IPS-20b (cell line): ENCODE measurements at regions not wholly inside any gene's neighbourhood (a gene's known extent, or its start where the extent isn't known, plus 50 kb on each side); places are given as distances from the start of the nearest gene placed in this dataset.

Experiments used
- H3K27ac ChIP-seq: one replicate; pipeline ENCODE4 v1.5.1; 2013; ENCODE audit warnings: low read length
- H3K27me3 ChIP-seq: 2 replicates; pipeline ENCODE4 v1.6.1; 2013; ENCODE audit warnings: mild to moderate bottlenecking, low read length, inconsistent platforms; ENCODE audit not compliant: insufficient read depth
- H3K36me3 ChIP-seq: 2 replicates; pipeline ENCODE4 v1.6.1; 2013; ENCODE audit warnings: low read depth, mild to moderate bottlenecking, inconsistent platforms, low read length, moderate library complexity; ENCODE audit not compliant: insufficient read depth
- H3K4me1 ChIP-seq: 2 replicates; pipeline ENCODE4 v1.6.1; 2013; ENCODE audit warnings: mild to moderate bottlenecking, control low read depth, inconsistent platforms, low read length, moderate library complexity; ENCODE audit not compliant: insufficient read depth
- H3K4me3 ChIP-seq: 2 replicates; pipeline ENCODE4 v1.5.1; 2013; ENCODE audit warnings: mild to moderate bottlenecking, low read length, inconsistent platforms
- H3K9ac ChIP-seq: 2 replicates; pipeline ENCODE4 v1.6.1; 2013; ENCODE audit warnings: low read depth, mild to moderate bottlenecking, inconsistent platforms, low read length, moderate library complexity
- H3K9me3 ChIP-seq: 2 replicates; pipeline ENCODE4 v1.6.1; 2013; ENCODE audit warnings: mild to moderate bottlenecking, low read depth, low read length, inconsistent platforms; ENCODE audit not compliant: insufficient read depth

DNA sequence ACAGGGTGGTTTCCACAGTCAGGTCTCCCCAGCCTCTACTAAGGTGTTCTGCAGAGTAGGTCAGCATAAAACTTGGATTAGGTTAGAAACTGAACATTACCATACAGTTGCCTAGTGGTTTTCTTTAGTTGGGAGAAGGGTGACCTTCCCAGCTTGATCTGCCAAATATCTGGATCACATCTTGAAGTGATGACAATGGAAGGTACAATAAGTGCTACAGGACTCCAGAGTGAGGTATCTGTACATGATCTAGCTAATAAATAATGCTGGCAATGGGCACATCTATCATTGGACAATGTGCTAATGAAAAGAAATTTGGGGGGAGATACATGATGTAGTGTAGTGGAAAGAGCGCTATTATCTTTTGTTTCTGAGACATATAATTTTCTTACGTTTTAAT is 54.6 kb upstream of the ACVR1 start:
- H3K36me3 ChIP-seq = no peaks in the 10 kb centered on the region
- H3K4me1 ChIP-seq = peaks cover 29% of the 10 kb centered on the region
- H3K9ac ChIP-seq = no peak overlapping the region
- peaks cover 81% of the 10 kb centered on the region for H3K27me3 ChIP-seq
- H3K4me3 ChIP-seq = no peak overlapping the region
- H3K9me3 ChIP-seq = no peaks in the 10 kb centered on the region
- no peak overlapping the region for H3K27ac ChIP-seq

DNA sequence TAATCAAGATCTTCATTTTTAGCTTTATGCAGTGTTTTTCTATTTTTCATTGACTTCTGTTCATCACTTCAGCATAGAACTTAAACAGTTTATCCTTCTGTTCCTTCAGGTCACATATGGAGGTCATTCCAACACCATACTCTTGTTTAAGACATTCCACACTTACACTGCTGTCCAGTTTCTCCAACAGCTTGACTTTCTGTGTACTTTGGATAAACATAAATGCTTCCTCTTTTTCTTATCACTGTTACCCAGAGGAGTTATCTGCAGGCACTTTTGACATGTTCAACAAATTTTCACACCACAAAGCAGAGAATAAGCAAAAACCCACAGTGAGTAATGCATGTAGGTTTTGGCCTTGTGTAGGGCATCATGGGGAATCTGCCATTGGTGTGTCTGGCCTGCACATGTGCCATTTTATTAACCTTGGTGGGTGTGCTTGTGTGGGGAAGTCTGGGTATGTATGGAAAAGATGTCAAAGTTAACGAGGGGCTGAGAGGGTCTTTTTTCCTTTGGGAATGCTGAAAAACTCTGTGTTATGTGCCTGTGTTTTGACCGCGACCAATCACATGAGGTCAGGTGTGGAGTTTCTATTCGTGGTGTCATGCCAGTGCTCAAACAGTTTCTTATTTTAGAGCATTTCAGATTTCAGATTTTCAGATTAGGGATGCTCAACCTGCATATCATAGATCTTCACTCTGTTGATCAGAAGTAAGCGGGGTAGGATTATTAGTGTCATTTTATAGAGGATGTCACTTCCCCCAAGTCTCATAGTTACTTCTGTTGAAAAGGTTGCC is 53.9 kb upstream of the ACVR1 start:
- Histone ChIP-seq H3K27ac (no peak overlapping the region), H3K4me1 (peaks cover 32% of the 10 kb centered on the region), H3K9me3 (no peaks in the 10 kb centered on the region), H3K4me3 (no peak overlapping the region), H3K27me3 (peaks cover 77% of the 10 kb centered on the region), H3K36me3 (no peaks in the 10 kb centered on the region), H3K9ac (no peak overlapping the region)

DNA sequence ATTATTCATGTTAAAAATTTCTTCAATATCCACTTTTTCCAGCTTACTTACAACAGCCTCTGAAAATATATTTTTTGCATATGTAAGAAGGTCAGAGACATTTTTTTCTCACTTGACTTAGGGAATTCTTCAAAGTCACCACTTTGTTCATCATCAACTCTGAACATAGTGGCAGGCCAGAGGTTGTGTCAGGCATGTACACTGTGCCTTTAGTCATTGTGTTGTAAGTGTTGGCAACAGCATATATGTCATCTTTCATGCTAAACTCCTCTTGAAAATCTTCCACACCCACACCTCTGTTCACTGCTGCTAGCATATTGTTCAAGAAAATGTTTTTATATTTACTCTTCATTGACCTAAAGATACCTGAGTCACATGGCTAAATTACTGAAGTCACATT is 52.2 kb upstream of the ACVR1 start:
- no peak overlapping the region for H3K4me3 ChIP-seq

DNA sequence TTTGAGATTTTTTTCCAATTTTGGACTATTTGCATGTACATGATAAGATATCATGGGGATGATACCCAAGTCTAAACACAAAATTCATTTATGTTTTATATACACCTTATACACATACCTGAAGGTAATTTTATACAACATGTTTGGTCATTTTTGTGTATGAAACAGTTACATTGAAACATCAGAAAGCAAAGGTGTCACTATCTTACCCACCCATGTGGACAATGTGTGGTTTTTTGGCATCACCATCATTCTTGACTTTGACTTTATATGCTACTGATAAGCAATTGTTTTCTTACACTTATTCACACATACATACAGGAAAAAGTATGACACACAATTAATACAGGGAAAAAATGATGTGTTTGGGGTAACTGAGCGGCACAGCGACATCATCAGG is 51.0 kb upstream of the ACVR1 start:
- no peak overlapping the region for H3K4me3 ChIP-seq
- H3K27ac ChIP-seq = no peak overlapping the region
- no peak overlapping the region for H3K9ac ChIP-seq
- no peaks in the 10 kb centered on the region for H3K9me3 ChIP-seq
- no peaks in the 10 kb centered on the region for H3K36me3 ChIP-seq
- peaks cover 53% of the 10 kb centered on the region for H3K27me3 ChIP-seq
- H3K4me1 ChIP-seq = peaks cover 28% of the 10 kb centered on the region

More for the DNA sequence above, 52.2 kb upstream of the ACVR1 start:
- Histone ChIP-seq H3K9me3 (no peaks in the 10 kb centered on the region), H3K36me3 (no peaks in the 10 kb centered on the region), H3K27ac (no peak overlapping the region), H3K9ac (no peak overlapping the region), H3K4me1 (peaks cover 37% of the 10 kb centered on the region), H3K27me3 (peaks cover 62% of the 10 kb centered on the region)
